ENCODE measurements at regions not wholly inside any gene's neighbourhood (a gene's known extent, or its start where the extent isn't known, plus 50 kb on each side); places are given as distances from the start of the nearest gene placed in this dataset.

GRCh38 chr3:148002705-148003205 lies 593.6 kb downstream of the ZIC1 start:
- Histone ChIP-seq H3K27me3 (ENCODE audit: control insufficient read depth, low read length) (no peaks in the 10 kb centered on the region), H4K20me1 (ENCODE audit: control insufficient read depth, insufficient read depth, low read depth, low read length) (no peaks in the 10 kb centered on the region), H3K4me3 (ENCODE audit: low read length) (no peak overlapping the region), H3K79me2 (ENCODE audit: control insufficient read depth, low read length) (no peaks in the 10 kb centered on the region), H3F3A (ENCODE audit: control insufficient read depth, insufficient read depth) (no peaks in the 10 kb centered on the region), H3K36me3 (ENCODE audit: control insufficient read depth, low read length) (no peaks in the 10 kb centered on the region), H3K27ac (ENCODE audit: low read depth, low read length) (no peak overlapping the region), H3K9me3 (ENCODE audit: control insufficient read depth, insufficient read depth, low read length) (no peaks in the 10 kb centered on the region), H3K4me1 (ENCODE audit: control insufficient read depth, low read length) (no peaks in the 10 kb centered on the region), H3K4me2 (ENCODE audit: low read length) (no peak overlapping the region), H3K9me2 (replicated peaks; ENCODE audit: control insufficient read depth, low read length) (no peaks in the 10 kb centered on the region)
- TF ChIP-seq CTCF (IDR thresholded peaks at IDR 0.05; ENCODE audit: low read depth, low read length, poor library complexity, severe bottlenecking) (no peak), EZH2phosphoT487 (IDR thresholded peaks at IDR 0.05; ENCODE audit: borderline replicate concordance, low read length) (no peak)

- no peak overlapping the region for H3K4me2 ChIP-seq (ENCODE audit: low read length)
- H3K27ac ChIP-seq (ENCODE audit: low read depth, low read length) = no peak overlapping the region
- no peak overlapping the region for H3K4me3 ChIP-seq (ENCODE audit: low read length)
- no peaks in the 10 kb centered on the region for H3K27me3 ChIP-seq (ENCODE audit: control insufficient read depth, low read length)
- no peaks in the 10 kb centered on the region for H4K20me1 ChIP-seq (ENCODE audit: control insufficient read depth, insufficient read depth, low read depth, low read length)
- no peaks in the 10 kb centered on the region for H3K9me2 ChIP-seq (replicated peaks; ENCODE audit: control insufficient read depth, low read length)
- H3K79me2 ChIP-seq (ENCODE audit: control insufficient read depth, low read length) = no peaks in the 10 kb centered on the region
- no peak for TF ChIP-seq CTCF (IDR thresholded peaks at IDR 0.05; ENCODE audit: low read depth, low read length, poor library complexity, severe bottlenecking)
- TF ChIP-seq EZH2phosphoT487 (IDR thresholded peaks at IDR 0.05; ENCODE audit: borderline replicate concordance, low read length) = no peak
- no peaks in the 10 kb centered on the region for H3K9me3 ChIP-seq (ENCODE audit: control insufficient read depth, insufficient read depth, low read length)
- H3F3A ChIP-seq (ENCODE audit: control insufficient read depth, insufficient read depth) = no peaks in the 10 kb centered on the region
- no peaks in the 10 kb centered on the region for H3K36me3 ChIP-seq (ENCODE audit: control insufficient read depth, low read length)
- no peaks in the 10 kb centered on the region for H3K4me1 ChIP-seq (ENCODE audit: control insufficient read depth, low read length)
These were observed 595.2 kb downstream of the ZIC1 start for GRCh38 chr3:148004331-148004730.

- H3K4me3 ChIP-seq (ENCODE audit: low read length) = no peak overlapping the region
- no peaks in the 10 kb centered on the region for H3K4me1 ChIP-seq (ENCODE audit: control insufficient read depth, low read length)
- no peak overlapping the region for H3K4me2 ChIP-seq (ENCODE audit: low read length)
- no peaks in the 10 kb centered on the region for H3K9me2 ChIP-seq (replicated peaks; ENCODE audit: control insufficient read depth, low read length)
- no peaks in the 10 kb centered on the region for H3F3A ChIP-seq (ENCODE audit: control insufficient read depth, insufficient read depth)
- H4K20me1 ChIP-seq (ENCODE audit: control insufficient read depth, insufficient read depth, low read depth, low read length) = no peaks in the 10 kb centered on the region
- no peaks in the 10 kb centered on the region for H3K27me3 ChIP-seq (ENCODE audit: control insufficient read depth, low read length)
- TF ChIP-seq EZH2phosphoT487 (IDR thresholded peaks at IDR 0.05; ENCODE audit: borderline replicate concordance, low read length) (no peak), CTCF (IDR thresholded peaks at IDR 0.05; ENCODE audit: low read depth, low read length, poor library complexity, severe bottlenecking) (no peak)
- no peak overlapping the region for H3K27ac ChIP-seq (ENCODE audit: low read depth, low read length)
- no peaks in the 10 kb centered on the region for H3K9me3 ChIP-seq (ENCODE audit: control insufficient read depth, insufficient read depth, low read length)
- no peaks in the 10 kb centered on the region for H3K79me2 ChIP-seq (ENCODE audit: control insufficient read depth, low read length)
- no peaks in the 10 kb centered on the region for H3K36me3 ChIP-seq (ENCODE audit: control insufficient read depth, low read length)
These were observed 596.3 kb downstream of the ZIC1 start for GRCh38 chr3:148005456-148005855.
